ENCODE measurements at regions not wholly inside any gene's neighbourhood (a gene's known extent, or its start where the extent isn't known, plus 50 kb on each side); places are given as distances from the start of the nearest gene placed in this dataset.
"Not testable (repeated sequence)": the region's sequence is repeated elsewhere in the genome, so short reads cannot be mapped to it uniquely, and the experiment has no call there.

- no peak overlapping the region for H3K4me3 ChIP-seq
- no peaks in the 10 kb centered on the region for H3K36me3 ChIP-seq
- H3K27ac ChIP-seq: no peak overlapping the region
- H3K27me3 ChIP-seq: no peaks in the 10 kb centered on the region
- H3K4me1 ChIP-seq: peaks cover 8% of the 10 kb centered on the region; the same call in 1 of the 2 replicates
- no peak for DNase-seq
- H3K9me3 ChIP-seq (replicated peaks): peaks cover 4% of the 10 kb centered on the region; the same call in 1 of the 2 replicates
Measured at GRCh38 chr2:187220071-187220470, 228.0 kb downstream of the CALCRL start.

GRCh38 chr2:187215532-187216240 lies 232.4 kb downstream of the CALCRL start:
- H3K36me3 ChIP-seq: no peaks in the 10 kb centered on the region
- peaks cover 8% of the 10 kb centered on the region; the same call in 1 of the 2 replicates for H3K4me1 ChIP-seq
- peak in 1 of 2 experiments; percentile 40 for DNase-seq
- H3K9me3 ChIP-seq (replicated peaks): peaks cover 6% of the 10 kb centered on the region
- no peak overlapping the region for H3K27ac ChIP-seq
- H3K27me3 ChIP-seq: no peaks in the 10 kb centered on the region
- no peak overlapping the region for H3K4me3 ChIP-seq

DNA sequence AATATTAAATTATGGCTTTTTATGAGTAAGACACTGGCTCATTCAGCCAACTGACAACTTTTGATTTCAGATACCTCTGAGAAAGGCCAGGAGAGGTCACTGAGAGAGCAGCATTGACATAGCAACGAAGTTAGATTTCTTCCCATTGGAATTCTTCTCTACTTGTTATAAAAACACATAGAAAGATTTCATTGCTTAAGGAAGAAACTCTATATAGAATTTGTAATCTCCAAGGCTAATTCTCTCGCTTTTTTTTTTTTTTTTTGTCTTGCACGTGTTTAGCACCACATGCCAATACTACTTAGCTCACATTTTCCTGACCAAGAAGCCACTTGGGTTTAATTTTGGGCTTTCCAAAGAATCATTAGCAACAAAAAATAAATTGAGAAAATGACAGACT lies 233.7 kb downstream of the CALCRL start:
- Histone ChIP-seq H3K36me3 (no peaks in the 10 kb centered on the region), H3K9me3 (replicated peaks) (peaks cover 6% of the 10 kb centered on the region), H3K27ac (no peak overlapping the region), H3K27me3 (no peaks in the 10 kb centered on the region), H3K4me1 (peaks cover 8% of the 10 kb centered on the region; the same call in 1 of the 2 replicates), H3K4me3 (no peak overlapping the region)
- no peak for DNase-seq

DNA sequence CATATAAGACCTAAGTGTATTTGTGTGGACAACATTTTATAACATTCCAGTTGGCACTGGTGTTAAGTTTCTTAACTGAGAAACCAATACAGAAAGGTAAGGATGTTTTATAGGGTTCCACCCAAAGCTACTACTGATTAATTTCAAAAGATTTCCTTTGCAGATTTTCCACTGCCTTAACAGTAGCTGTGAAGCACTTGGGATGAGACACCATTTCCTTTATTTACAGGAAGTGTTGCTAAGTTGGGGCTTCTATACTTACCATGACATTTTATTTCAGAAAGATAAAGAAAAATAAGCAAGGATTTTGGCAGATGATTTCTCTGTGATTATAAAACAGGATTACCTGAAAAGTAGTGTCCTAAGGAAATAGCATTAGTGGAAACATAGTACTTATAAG lies 234.3 kb downstream of the CALCRL start:
- H3K36me3 ChIP-seq: no peaks in the 10 kb centered on the region
- peaks cover 8% of the 10 kb centered on the region; the same call in 1 of the 2 replicates for H3K4me1 ChIP-seq
- no peak overlapping the region for H3K27ac ChIP-seq
- no peaks in the 10 kb centered on the region for H3K27me3 ChIP-seq
- H3K4me3 ChIP-seq: no peak overlapping the region
- H3K9me3 ChIP-seq (replicated peaks): peaks cover 6% of the 10 kb centered on the region
- DNase-seq: no peak

DNA sequence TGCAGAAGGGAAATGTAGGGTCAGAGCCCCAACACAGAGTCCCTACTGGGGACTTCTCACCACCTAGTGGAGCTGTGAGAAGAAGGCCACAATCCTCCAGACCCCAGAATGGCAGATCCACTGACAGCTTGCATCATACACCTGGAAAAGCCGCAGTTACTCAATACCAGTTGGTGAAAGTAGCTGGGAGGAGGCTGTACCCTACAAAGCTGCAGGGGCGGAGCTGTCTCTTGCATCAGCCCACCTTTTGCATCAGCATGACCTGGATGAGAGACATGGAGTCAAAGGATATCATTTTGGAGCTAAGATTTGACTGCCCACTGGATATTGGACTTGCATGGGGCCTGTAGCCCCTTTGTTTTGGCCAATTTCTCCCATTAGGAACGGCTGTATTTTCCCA lies 237.3 kb downstream of the CALCRL start:
- no peak overlapping the region for H3K27ac ChIP-seq
- peaks cover 4% of the 10 kb centered on the region; the same call in 1 of the 2 replicates for H3K4me1 ChIP-seq
- H3K4me3 ChIP-seq: no peak overlapping the region
- H3K9me3 ChIP-seq (replicated peaks): peaks cover 6% of the 10 kb centered on the region
- DNase-seq: no peak
- H3K36me3 ChIP-seq: no peaks in the 10 kb centered on the region
- H3K27me3 ChIP-seq: no peaks in the 10 kb centered on the region

DNA sequence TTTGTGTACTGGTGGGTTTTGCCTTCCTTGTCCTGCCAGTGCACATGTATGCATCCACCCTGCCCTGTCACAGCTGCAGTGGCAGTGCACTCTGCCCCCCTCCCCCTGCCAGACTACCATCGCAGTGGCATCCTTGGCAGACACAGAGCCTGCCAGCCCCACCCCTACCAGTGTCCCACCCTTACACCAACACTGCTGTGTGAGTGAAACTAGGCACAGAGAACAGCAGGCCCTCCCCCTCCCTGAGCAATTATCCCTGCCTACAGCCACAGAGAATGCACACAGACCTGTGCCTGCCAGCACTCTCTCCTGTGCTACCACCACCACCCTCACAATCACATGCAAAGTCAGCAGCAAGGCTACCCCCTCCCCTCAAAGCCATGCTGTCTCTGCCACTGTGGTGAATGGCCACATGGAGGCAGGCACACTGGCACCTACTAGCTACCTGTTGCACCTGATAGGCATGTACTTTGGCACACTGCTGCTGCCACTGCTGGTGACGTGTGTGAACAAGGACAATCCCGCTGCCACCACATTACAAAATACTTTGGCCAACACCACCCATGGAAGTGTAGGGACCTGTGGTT lies 239.8 kb downstream of the CALCRL start:
- DNase-seq: no peak
- no peaks in the 10 kb centered on the region for H3K36me3 ChIP-seq
- no peak overlapping the region for H3K27ac ChIP-seq
- no peaks in the 10 kb centered on the region for H3K4me1 ChIP-seq
- H3K27me3 ChIP-seq: no peaks in the 10 kb centered on the region
- no peak overlapping the region for H3K4me3 ChIP-seq
- H3K9me3 ChIP-seq (replicated peaks): peaks cover 6% of the 10 kb centered on the region

- no peak overlapping the region for H3K4me3 ChIP-seq
- H3K36me3 ChIP-seq: no peaks in the 10 kb centered on the region
- no peak overlapping the region for H3K27ac ChIP-seq
- H3K27me3 ChIP-seq: no peaks in the 10 kb centered on the region
- H3K9me3 ChIP-seq (replicated peaks): peaks cover 3% of the 10 kb centered on the region
- no peak for DNase-seq
- H3K4me1 ChIP-seq: no peaks in the 10 kb centered on the region
Measured at GRCh38 chr2:187207126-187207525, 240.9 kb downstream of the CALCRL start.

- Histone ChIP-seq H3K4me1 (no peaks in the 10 kb centered on the region), H3K27ac (no peak overlapping the region), H3K36me3 (no peaks in the 10 kb centered on the region), H3K4me3 (no peak overlapping the region), H3K9me3 (replicated peaks) (no peaks in the 10 kb centered on the region; the same call in 1 of the 2 replicates), H3K27me3 (no peaks in the 10 kb centered on the region)
- no peak for DNase-seq
Measured at GRCh38 chr2:187206471-187206870, 241.6 kb downstream of the CALCRL start.

GRCh38 chr2:187206071-187206470 lies 242.0 kb downstream of the CALCRL start:
- H3K9me3 ChIP-seq (replicated peaks): no peaks in the 10 kb centered on the region
- H3K4me3 ChIP-seq: no peak overlapping the region
- no peak for DNase-seq
- H3K36me3 ChIP-seq: no peaks in the 10 kb centered on the region
- H3K27ac ChIP-seq: no peak overlapping the region
- H3K27me3 ChIP-seq: no peaks in the 10 kb centered on the region
- no peaks in the 10 kb centered on the region for H3K4me1 ChIP-seq

DNA sequence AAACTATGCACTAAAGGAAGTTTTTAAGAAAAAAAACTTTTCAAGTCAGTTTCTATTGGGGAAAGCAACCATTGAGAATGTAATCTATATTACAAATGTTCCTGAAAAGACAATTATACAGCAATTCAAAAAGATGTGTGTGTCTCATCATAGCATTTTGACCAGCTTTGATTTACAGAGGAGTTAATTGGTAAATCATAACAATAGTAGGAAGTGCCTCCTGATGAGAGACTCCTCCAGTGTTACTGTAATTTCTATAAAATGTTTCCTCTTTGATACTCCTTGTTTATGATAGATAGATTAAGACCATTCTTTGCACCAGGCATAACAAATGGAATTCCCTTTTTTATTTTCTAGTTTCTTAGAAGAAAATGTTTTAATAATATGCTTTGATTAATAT lies 249.9 kb downstream of the CALCRL start:
- Histone ChIP-seq H3K27me3 (no peaks in the 10 kb centered on the region), H3K4me1 (no peaks in the 10 kb centered on the region)
- no peak for DNase-seq

GRCh38 chr2:187194049-187194448 lies 254.0 kb downstream of the CALCRL start:
- DNase-seq: no peak
- no peaks in the 10 kb centered on the region for H3K9me3 ChIP-seq (replicated peaks)
- H3K27me3 ChIP-seq: no peaks in the 10 kb centered on the region
- no peak overlapping the region for H3K27ac ChIP-seq
- no peak overlapping the region for H3K4me3 ChIP-seq
- H3K36me3 ChIP-seq: no peaks in the 10 kb centered on the region
- no peaks in the 10 kb centered on the region for H3K4me1 ChIP-seq

More for the DNA sequence above, 249.9 kb downstream of the CALCRL start:
- no peak overlapping the region for H3K4me3 ChIP-seq
- H3K27ac ChIP-seq: no peak overlapping the region
- H3K9me3 ChIP-seq (replicated peaks): no peaks in the 10 kb centered on the region
- H3K36me3 ChIP-seq: no peaks in the 10 kb centered on the region

DNA sequence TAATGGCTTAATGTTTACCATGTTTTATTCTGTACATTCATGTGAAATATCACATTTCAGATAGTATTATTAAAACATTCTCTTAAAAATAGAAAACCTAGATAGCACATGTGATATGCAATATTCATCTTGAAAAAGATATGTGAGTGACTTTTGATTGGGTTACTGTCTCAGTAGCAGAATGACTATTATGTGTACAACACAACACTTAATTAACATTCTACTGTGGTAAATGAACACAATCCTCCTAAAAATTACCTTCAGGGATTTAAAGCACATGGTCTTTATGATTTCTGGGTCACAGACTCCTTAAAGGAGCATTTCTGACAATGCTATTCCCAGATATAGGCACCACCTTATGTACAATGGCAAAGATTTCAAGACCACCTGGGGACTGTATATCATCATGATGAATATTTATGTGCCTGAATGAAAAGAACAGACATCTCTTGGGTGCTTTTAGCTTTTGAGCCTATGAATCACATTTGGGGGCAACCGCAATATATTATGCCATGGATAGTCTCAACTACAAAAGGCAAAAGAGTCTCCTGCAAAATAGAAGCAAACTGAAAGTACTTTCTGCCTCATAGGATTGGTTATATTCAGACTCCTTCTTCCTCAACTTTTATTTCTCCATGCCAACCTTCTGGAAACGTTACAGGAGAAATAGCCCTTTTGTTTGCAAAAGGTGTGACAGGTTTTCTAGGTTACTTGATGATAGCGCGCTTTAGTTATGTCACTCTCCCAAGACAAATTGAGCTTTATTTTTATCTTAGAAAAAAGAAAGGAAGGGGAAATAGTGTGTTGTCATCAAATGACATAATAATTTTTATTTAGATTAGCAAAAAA lies 259.0 kb downstream of the CALCRL start:
- Histone ChIP-seq H3K27ac (no peak overlapping the region), H3K4me3 (no peak overlapping the region), H3K9me3 (replicated peaks) (no peaks in the 10 kb centered on the region), H3K36me3 (no peaks in the 10 kb centered on the region), H3K4me1 (no peaks in the 10 kb centered on the region), H3K27me3 (no peaks in the 10 kb centered on the region)
- no peak for DNase-seq

DNA sequence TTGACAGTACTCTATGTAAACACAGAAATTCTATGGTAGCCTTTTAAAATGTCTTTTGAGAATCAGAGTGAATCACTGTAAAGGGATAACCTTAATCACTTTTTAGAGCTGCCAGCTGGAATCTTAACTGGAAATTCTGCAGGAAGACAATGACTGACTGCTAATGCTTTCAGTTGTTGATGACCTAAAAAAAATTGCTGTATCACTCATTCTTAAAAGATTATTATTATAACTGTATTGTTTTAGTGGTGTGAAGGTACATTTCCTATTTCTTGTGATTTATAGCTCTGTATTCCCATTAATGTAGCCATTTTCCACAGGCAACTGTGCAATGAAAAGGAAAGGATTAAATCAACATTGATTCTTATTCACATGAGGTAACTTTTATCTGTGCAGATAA lies 260.5 kb downstream of the CALCRL start:
- H3K9me3 ChIP-seq (replicated peaks): peaks cover 5% of the 10 kb centered on the region; the same call in 1 of the 2 replicates
- H3K27me3 ChIP-seq: no peaks in the 10 kb centered on the region
- no peaks in the 10 kb centered on the region for H3K4me1 ChIP-seq
- H3K4me3 ChIP-seq: no peak overlapping the region
- H3K36me3 ChIP-seq: no peaks in the 10 kb centered on the region
- no peak overlapping the region for H3K27ac ChIP-seq
- no peak for DNase-seq

DNA sequence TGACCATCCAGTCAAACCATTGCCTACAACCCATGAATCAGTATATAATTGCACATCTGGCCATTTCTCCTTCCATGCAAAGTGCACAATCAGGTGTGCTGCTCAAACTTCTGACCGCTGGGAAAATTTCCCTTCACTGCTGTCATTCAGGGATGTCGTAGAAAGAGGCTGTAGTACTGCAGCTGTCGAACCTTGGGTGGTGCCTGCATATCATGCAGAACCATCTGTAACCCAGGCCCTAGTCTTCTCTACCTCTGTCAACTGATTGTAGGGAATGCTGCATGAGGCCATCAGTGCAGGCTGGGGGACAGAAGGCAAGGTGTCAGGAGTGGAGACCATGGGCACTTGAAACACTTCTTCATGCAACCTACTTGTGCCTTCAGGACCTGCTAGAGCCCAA lies 267.5 kb downstream of the CALCRL start:
- no peak for DNase-seq
- no peak overlapping the region for H3K27ac ChIP-seq
- no peaks in the 10 kb centered on the region for H3K36me3 ChIP-seq
- no peaks in the 10 kb centered on the region for H3K27me3 ChIP-seq
- H3K4me1 ChIP-seq: no peaks in the 10 kb centered on the region
- H3K9me3 ChIP-seq (replicated peaks): peaks cover 9% of the 10 kb centered on the region; the same call in 1 of the 2 replicates
- no peak overlapping the region for H3K4me3 ChIP-seq

- H3K4me1 ChIP-seq; H3K27me3 ChIP-seq; H3K9me3 ChIP-seq (replicated peaks); H3K4me3 ChIP-seq; H3K36me3 ChIP-seq; DNase-seq; H3K27ac ChIP-seq: not testable (repeated sequence)
Measured at GRCh38 chr2:187178876-187179275, 269.2 kb downstream of the CALCRL start.
